Frontal cortex (tissue), 3 donors: ENCODE measurements at regions not wholly inside any gene's neighbourhood (a gene's known extent, or its start where the extent isn't known, plus 50 kb on each side); places are given as distances from the start of the nearest gene placed in this dataset.

ENCODE experiments used
- DNase-seq, 2 donors: peaks; one replicate each; pipeline ENCODE4 v3.0.0; 2012; ENCODE audit warnings: low spot score in 2 of 2
- FAIRE-seq: peaks from 2 replicates; lab custom pipeline; 2012; peaks lifted over from hg19 to GRCh38; lab: Jason Lieb, UNC
- donor health status: control.
- donor health status: control.
- donor health status: control.

DNA sequence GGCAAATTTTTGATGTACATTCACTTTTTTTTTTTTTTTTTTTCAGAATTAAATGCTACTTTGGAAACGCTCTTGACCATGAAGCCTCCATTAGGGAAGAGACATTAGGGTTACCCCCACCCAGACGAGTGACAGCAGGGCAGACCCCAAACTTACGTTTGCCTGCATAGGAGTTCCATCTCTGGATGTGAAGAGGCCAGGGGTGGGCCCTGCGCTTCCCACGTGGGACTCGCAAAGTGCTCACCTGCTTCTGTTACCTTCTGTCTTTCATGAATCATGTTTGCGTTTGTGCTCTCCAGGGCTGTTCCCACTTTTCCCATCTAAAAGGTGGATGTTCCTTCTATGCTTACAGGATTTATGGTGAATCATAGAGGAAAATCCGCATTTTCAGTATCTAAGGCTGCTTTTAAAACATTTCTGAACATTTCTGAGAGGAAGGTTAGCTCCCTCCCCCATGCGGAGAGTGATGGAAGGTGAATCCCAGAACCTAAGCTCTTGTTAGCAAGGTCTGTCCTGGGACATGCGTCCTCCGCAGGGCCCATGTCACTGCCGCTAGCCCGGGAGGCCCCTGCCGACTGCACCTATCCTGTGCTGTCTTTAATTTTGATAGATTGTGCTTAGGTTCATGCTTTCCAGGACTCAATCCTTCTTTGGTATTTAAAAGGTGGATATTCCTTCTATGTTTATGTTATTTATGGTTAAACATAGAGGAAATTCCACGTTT is 135.7 kb upstream of the RTL1 start:
- FAIRE-seq, result no peak
- no peak for DNase-seq

DNA sequence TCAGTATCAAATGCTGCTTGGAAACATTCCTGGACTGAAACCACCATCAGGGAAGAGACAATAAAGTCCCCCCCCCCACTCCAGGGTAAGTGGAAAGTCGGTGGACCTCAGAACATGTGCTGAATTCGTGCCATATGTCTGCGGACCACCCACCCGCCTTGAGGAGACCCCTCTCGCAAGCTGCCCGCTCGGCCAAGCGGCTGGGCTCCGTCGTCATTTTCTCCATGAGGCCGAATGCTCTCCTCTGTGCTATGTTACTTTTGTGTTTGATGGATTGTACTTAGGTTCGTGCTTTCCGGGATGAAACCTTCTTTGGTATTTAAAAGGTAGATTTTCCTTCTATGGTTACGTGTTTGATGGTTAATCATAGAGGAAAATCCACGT is 136.2 kb upstream of the RTL1 start:
- FAIRE-seq, result no peak
- DNase-seq, result no peak

DNA sequence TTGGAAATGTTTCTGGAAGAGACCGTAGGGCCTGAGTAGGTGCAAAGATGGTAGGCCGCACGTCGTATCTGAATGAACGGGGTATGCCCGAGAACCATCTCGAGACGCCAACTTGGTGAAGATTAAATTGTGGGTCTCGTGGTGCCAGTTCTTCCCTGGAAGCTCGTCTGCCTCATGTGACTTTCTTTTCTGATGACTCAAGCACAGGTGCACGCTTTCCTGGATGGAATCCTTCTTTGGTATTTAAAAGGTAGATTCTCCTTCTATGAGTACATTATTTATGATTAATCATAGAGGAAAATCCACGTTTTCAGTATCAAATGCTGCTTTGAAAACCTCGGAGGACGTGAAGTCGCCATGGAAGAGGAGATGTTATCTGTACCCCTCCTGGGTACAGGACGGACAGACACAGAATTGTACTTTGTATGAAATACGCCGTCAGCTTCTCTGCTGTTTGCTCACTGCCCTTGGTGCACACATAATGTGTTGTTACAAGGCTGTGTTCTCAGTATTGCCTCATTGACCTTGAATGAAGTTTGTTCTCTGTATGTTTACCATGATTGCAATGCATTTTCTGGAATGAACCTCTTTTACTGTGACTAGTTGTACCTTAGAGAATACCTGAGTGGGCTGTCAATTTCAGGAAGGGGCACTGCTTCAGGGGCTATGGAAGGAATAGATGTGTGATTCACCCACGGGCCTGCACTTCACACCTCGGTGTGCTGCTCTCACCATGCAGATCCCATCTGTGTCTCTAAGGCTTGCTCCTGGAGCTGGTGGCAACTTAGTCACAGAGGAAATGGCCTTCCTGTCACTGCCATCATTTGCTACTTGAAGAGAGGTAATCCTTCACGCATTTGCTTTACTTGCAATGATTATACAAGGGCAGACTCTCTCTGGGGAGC is 137.3 kb upstream of the RTL1 start:
- no peak for DNase-seq
- FAIRE-seq, result no peak

DNA sequence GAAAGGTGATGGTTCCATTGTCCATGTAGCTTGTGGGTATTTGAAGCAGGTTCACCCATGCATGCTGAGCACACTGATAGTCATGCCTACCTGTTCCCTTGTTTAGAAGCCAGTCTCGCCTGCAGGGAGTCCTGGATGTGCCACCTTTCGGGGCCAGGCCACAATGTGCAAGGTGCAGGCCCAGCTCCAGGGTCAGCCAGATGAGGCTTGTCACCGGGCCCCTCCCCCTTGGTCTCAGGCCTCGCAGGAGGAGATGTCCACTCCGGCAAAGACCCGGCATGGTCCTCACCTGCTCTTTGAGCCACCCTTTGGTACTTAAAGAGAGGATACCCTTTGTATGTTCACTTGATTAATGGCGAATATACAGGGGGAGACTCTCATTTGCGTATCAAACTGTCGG is 140.4 kb upstream of the RTL1 start:
- no peak for DNase-seq
- no peak for FAIRE-seq

DNA sequence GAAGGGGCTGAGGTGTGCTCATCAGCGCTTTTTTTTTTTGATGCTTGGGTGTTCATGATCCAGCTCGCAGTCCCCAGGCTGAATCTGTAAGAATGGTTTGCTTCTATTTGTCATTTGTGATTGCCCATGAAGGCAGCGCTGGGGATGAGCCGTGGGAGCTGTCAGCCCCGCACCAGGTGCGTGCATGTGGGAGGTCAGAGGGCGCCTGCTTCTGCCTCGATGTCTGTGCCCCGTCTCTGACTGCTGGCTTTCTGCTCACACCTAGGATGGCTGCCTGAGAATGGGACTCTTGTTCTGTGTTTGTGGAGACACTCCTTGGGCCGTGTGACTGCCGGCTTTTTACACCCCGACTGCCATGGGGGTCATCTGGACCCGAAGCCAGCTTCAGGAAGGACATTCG is 141.2 kb upstream of the RTL1 start:
- FAIRE-seq (no peak), DNase-seq (no peak)

DNA sequence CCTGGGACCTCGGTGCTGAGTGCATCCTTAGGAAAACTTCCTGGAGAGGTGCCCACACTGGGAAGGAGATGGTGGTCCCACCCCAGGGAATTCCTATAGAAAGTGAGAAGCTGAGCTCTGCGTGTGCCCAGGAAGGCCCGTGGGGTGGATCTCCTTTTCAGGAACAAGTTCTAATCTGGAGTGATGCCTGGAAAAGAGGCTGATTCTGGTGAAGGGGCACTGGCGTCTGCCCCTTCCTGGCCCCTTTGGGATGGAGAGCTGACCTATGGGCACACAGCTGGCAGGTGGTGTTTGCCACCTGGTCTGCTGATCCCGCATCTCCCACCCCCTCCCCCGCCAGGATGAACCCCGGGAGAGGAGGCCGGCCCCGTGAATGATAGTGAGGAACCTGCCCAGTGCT is 142.0 kb upstream of the RTL1 start:
- DNase-seq (no peak), FAIRE-seq (no peak)

DNA sequence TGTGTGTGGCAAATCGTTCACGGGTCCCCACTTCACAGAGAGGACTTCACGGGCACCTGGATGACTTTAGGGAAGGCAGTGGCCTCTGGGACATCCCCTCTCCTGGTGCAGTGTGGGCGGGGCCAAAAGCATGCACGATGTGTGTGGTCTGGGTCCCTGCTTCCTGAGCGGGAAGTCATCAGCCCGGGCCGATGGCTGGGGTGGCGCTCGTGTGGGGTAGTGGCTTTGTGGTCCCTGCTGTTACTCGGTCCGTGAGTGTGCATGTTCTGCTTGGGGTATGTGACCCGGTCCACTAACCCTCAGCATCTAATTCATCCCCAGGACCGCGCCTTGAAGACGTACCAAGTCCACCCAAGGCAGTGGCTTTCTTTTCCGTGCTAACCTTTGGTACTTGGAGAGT is 142.5 kb upstream of the RTL1 start:
- FAIRE-seq, result no peak

DNA sequence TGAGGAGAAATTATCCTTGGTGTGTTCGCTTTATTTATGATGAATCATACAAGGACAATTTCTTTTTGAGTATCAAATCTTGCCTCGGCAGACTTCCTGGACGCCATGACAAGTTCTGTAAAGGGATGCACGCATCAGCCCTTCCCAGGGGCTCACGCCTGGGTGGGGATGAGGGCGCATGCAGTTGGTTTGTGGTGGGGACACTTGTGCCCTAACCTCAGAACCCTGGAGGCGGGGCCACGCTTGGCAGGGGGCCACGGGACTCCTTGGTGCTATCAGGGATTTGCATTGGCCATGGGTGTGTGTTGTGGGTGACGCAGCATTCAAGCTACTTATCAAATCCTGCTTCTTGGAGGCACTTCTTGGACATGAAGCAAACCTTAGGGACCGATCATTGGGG is 143.8 kb upstream of the RTL1 start:
- FAIRE-seq, result no peak

More for the DNA sequence above, 142.5 kb upstream of the RTL1 start:
- DNase-seq, result no peak

DNA sequence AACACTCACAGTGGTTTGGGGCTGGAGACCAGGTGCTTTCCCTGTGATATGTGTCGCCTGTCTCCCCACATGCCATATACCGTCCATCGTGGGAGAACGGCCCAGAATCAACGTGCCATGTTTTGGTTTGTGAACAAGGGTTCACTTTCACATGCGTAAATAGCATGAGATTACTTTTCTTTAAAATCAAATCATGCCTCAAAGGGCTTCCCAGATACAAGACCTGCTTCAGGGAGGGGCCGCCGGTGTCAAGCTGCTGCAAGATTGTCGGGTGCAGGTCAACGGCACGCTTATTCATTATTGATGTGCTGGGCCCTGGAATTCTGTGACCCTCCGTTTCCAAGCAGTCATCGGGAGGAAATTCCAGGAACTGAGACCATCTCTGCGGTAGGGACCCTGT is 145.2 kb upstream of the RTL1 start:
- DNase-seq (no peak), FAIRE-seq (no peak)

More for the DNA sequence above, 143.8 kb upstream of the RTL1 start:
- DNase-seq, result no peak

DNA sequence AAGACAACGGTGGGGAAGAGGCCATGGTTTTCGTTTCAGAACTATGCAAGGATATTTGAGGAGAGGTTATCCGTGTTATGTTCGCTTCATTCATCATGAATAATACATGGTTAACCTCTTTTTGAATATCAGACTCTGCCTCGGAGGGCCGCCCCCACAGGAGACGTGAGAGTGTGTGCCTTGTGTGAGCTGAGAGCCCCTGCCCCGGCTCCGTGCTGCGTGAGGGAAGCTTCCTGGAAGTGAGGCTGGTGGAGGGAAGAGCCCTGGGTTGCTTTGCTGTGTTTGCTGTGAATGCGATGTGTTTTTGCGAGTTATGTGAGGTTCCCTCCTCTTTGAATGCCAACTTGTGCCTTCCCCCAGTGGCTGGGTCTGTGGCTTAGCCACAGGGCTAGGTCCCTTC is 146.0 kb upstream of the RTL1 start:
- DNase-seq, result no peak
- FAIRE-seq, result no peak

DNA sequence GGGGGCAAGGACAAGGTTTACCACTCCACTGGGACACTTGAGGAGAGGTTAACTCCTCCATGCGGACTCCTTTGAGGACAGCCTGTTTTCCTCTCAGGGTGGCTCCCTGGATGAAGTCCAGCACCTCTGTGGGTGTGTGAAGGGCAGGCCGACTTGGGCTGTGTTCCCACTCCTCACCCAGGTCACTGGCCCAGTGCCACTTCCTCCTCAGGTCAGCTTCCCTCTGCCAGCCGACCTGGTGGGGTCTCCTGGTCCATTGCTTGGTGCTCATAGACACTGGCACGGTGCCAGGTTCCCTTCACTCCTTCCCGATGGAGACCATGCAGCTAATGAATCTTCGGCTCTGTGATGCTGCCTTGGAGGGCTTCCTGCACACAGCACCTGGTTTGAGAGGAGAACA is 146.4 kb upstream of the RTL1 start:
- FAIRE-seq, result no peak
- no peak for DNase-seq

DNA sequence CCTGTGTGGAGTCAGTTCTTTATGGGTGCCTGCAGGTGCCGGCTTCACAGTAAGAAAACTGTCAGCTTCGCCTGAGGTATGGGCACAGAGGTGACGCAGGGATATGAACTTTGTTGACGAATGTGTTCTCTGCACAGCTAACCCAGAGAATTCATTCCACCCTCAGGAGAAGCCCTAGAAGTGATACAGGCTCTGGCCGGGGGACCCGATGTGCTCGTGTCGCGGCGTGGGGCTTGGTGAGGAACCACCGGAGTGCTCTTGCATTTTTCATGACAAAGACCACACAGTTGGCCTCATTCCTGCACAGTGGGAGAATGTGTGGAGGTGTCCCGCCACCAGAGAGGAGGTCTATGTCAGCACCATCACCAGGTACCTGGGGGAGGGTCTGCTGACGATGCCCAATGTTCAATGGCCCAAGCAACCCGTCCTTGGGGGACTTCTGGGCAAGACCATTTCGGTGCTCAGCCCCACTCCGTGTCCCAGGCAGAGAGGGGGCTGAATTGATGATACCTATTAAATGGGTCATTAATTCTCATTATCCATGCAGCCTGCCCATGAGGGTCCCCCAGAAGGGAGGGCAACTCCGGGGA is 147.5 kb upstream of the RTL1 start:
- DNase-seq, result no peak

DNA sequence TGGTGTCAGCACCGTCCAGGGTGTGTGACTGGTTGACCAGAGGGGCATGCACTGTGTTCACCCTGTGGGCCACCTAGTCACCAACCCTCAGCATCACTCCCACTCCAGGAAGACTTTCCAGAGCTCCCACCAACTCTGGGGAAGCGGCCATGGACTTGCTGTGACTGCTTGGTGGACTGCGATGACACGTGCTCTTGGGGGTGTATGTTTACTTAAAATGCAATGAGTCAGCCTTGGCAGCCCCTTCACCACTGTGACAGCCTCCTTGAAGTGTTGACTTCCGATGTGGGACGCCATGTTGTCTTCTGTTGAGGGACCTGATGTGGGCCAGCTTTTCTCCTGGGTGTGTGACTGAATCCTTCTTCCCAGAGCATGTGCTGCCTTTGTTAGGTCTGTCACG is 151.1 kb upstream of the RTL1 start:
- DNase-seq (no peak), FAIRE-seq (no peak)

More for the DNA sequence above, 147.5 kb upstream of the RTL1 start:
- no peak for FAIRE-seq

DNA sequence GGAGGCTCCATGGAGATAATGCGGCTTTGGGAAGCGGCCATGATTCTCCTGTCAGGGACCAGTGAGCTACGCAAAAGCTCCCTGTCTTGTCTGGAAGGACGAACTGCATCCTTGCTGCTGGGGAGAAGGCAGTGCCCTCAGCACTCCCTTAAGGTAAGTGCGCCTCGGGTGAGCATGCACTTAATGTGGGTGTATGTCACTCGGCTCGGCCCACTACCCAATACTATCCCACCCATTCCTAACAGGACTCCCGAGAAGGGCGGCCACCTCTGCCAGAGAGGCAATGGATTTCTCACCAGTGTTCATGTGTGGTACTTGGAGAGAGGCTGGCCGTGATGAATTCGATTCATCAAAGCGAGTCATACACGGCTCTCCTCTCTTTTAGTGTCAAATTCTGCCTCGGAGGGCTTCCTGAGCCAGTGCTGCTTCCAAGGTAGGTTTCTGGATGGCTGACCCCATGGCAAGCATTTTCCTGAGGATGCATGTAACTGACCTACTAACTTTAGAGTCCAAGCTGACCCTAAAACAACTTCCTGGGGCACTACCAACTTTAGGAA is 151.7 kb upstream of the RTL1 start:
- no peak for FAIRE-seq
- no peak for DNase-seq

DNA sequence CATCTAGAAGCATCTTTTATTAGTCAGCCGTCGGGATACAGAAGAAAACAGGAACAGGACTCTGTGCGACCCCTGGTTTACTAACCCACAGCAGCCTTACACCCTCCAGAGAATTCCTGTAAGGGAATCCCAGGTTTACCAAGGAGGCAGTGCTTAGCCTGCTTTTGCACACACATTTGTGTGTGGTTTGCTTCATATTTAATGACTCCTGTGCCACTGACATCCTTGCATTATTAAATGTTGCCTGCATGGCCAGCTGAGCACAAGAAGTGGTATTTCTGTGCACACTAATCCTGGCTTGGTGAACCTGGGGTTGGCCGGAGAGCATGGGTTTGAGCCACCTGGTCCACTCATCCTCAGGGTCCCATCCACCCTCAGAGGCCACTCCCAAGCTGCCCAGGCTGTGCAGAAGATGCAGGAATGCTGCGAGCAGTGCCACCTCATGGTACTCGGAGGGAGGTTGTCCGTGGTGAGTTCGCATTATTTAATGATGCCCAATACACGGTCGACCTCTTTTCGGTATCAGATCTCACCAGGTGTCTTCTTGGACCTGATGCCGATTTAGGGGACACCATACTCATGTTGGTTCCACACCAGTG is 152.4 kb upstream of the RTL1 start:
- no peak for FAIRE-seq
- DNase-seq, result no peak

DNA sequence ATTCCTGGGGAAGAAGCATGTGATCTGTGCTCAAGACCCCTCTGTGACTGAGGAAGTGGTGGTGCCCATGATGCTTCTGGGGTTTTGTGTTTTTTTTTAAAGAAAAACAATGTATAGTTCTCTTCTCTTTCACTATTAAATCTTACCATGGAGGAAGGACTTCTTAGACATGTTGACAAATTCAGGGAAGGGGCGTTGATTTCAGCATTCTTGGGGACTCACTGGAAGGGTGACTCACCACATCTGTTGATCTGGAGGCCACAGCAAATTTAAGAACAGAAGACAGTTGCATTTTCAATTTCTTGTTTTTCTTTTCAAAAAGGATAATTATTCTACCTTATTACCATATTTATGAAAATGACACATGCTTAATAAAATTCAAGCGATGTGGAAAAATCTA is 152.9 kb upstream of the RTL1 start:
- FAIRE-seq (no peak), DNase-seq (no peak)

DNA sequence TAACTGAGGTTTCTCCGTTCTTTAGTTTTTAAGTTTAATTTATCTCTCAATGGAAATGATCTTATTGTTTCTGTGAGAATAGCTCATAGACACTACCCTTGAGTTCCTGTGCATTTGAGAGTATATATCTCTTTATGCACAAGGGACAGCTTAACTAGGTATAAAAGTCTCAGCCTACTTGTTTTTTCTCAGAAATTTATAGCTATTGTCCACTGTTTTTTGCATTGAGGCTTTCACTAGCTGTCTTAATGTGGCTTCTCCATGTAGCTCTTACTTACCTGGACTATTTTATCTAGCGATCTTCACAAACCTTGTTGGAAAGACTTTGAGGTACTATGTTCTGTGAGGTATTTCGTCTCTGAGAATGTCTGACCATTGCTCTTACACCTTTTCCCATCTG is 153.9 kb upstream of the RTL1 start:
- no peak for FAIRE-seq
- DNase-seq, result no peak

DNA sequence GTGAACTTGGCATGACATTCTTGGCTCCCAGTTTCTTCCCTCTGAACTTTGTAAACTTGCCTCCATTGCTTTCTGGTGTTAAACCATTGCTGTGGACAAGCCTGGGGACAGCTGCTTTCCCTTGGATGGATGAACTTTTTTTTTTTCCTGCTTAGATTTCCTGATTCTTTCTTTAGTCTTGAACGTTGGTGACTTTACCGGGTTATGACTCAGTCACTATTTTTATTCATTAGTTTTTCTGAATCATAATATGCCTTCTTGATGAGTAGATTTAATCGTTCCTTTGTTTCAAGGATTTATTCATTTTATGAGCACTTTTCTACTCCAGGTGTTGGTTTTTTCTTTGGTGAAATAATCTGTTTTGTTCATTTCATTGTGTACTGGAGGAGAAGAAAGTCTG is 155.0 kb upstream of the RTL1 start:
- FAIRE-seq (no peak), DNase-seq (no peak)

DNA sequence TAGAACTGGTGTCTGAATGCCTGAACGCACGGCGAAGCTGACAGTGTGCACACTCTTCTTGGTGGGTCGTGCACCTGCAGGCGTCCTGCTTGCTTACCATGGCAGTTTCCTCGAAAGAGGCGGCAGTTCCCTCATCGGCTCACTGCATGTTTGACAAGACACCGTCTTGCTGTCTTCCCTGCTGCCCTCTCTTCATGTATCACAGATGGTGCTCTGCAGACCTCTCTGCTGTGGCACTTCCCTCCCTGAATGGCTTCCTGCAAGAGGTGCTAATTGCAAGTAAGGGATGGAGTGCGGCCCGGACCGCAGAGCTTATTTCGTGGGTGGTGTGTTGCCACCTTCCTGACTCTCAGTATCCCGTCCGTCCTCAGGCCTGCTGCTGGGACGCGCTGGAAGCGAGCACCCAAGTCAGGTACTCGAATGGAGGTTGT is 156.7 kb upstream of the RTL1 start:
- FAIRE-seq (no peak), DNase-seq (no peak)

DNA sequence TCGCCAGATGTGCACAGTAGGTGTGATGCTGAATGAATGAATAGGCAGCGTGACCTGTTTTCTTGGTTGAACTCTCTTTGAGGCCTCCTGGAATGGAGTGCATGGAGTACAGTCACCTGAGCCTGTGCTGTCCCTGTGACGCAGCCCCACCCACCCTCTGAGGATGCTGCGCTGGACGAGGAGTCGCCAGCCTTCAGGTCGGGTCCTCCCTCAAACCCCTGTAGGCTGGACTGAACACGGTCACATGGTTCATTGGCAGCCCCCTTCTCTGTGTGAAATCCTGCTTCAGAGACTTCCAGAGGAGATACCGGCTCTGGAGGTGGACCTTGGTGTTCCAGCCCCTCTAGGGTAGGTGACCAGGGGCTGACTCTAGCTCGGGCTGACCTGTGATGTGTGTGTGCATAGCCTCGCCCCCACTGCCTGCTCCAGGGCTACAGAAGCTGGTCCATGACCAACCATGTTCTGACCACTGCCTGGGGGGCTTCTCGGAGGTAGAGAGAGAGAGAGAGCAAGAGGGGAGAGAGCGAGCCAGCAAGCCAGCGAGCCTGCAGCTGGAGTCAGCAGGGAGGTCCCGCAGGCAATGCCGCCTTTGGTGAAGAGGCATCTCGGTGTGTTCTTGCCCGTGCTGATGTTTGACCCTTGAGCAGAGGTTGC is 158.0 kb upstream of the RTL1 start:
- FAIRE-seq (no peak), DNase-seq (no peak)
